Effector CD4-positive, alpha-beta T cell (primary cell): ENCODE measurements at regions not wholly inside any gene's neighbourhood (a gene's known extent, or its start where the extent isn't known, plus 50 kb on each side); places are given as distances from the start of the nearest gene placed in this dataset.

Experiments
- DNase-seq: peaks from one replicate; pipeline ENCODE4 v3.0.0-alpha.2; 2020

DNA sequence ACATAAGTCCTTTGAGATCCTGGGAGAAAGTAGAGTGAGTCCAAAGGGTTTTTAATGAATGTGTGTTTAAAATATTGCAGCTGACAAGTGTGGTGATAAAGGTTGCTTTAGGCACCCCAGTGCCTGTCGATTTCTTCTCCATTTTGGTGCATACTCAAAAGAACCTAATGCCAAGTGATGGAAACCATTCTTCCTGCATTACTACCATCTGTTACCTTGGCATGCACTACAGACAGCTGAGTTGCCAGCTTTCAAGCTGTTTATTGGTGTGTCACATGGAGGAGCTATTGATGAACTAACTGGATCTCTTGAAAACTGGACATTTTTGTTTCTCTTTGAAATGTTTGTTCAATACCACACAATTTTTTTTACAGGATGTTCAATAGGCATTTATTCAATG, 350.0 kb downstream of the AKAIN1 start:
- no peak for DNase-seq

DNA sequence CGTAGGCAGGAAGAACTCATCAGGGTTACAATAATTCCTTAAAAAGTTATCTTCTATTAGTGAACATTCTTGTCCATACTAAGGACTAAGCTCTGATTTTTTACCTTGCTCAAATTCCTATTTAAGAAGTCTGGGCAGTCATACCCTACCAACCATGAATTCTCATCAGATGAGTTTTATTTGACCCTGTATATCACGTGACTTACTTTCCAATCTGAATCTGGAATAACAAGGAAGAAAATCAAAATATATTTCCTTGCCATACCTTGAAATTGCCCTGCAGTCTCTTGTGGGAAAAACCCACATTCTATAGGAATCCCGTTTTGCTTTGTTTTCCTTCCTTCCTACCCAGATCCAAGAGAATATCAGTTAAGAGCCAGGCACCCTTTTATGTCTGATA, 352.7 kb downstream of the AKAIN1 start:
- no peak for DNase-seq

- DNase-seq: no peak
Observed at GRCh38 chr18:4843771-4844170, 353.3 kb downstream of the AKAIN1 start.

DNA sequence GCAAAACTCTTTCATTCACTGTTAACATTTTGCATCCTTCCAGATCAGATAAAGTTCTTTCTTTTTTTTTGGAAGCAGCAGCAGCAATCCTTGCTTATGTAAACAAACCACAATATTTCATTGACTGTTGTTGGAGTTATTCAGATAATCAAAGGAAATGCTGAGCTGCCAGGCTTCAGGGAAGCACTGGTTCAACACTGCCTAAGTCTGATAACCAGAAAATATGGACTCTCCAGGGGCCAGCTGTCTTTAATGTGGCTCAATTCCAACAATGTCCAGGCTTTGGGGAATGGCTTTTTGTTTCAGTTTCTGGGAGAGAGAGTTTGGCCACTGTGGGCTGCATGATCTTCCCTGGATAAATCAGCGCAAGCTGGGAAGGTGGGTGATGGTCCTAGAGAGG, 354.3 kb downstream of the AKAIN1 start:
- no peak for DNase-seq

GRCh38 chr18:4842287-4842686, 354.8 kb downstream of the AKAIN1 start:
- no peak for DNase-seq

DNA sequence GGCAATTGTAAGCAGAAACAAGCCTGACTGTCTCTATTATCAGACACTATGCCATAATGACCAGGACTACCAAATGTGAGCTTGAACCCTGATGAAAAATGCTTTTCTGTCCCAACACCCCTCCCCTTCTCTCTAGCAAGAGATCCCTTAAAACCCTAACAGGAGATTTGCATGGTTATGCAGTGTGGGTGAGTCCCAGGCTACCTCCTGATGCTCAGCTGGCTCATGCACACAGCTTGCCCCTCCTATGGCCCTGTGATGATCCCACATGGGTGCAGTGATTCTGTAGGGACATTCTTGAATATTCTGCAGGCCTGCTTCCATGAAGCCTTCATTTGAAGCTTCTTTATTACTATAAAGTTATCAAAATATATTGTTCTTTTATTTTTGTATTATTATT, 357.4 kb downstream of the AKAIN1 start:
- no peak for DNase-seq

- no peak for DNase-seq
Observed at GRCh38 chr18:4836141-4836540, 360.9 kb downstream of the AKAIN1 start.

- DNase-seq: no peak
Observed at GRCh38 chr18:4831791-4832375, 365.2 kb downstream of the AKAIN1 start.

DNA sequence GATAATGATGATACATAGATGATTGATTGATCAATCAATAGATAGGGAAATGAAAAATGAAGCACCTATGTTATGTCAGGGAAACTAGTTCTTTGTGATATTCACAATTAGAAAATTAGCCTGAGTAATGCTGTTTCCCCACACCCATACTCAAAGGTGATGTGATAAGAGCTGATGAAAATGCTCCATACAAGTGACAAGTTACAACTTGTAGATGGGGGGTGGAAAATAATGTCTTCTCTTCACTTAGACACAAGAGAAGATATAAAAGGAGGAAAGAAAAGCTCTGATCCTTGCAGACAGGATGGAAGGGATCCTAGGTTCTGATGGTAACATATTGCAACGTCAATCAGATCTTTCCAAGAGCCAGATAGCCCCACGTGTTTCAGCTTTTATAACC, 365.9 kb downstream of the AKAIN1 start:
- DNase-seq: no peak

DNA sequence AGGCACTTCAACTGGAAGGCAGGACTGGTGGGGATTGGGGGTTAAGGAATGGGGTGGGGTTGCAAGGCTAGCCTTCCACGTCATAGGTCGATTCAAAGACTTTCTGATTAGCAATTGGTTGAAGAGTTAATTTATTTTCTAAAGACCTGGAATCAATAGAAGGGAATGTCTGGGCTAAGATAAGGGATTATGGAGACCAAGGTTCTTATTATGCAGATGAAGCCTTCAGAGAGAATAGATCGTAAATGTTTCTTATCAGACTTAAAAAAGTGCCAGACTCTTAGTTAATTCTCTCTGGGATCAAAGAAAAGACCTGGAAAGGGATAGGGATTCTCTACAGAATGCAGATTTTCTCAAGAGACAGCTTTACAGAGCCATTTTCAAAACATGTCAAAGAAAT, 368.0 kb upstream of the DLGAP1 start:
- no peak for DNase-seq

GRCh38 chr18:4821801-4822200, 366.7 kb upstream of the DLGAP1 start:
- DNase-seq: no peak

- DNase-seq: no peak
Observed at GRCh38 chr18:4817665-4818064, 362.6 kb upstream of the DLGAP1 start.

GRCh38 chr18:4813708-4814107, 358.6 kb upstream of the DLGAP1 start:
- no peak for DNase-seq

- DNase-seq: no peak
Observed at GRCh38 chr18:4808891-4809290, 353.8 kb upstream of the DLGAP1 start.

- no peak for DNase-seq
Observed at GRCh38 chr18:4807604-4808293, 352.6 kb upstream of the DLGAP1 start.

DNA sequence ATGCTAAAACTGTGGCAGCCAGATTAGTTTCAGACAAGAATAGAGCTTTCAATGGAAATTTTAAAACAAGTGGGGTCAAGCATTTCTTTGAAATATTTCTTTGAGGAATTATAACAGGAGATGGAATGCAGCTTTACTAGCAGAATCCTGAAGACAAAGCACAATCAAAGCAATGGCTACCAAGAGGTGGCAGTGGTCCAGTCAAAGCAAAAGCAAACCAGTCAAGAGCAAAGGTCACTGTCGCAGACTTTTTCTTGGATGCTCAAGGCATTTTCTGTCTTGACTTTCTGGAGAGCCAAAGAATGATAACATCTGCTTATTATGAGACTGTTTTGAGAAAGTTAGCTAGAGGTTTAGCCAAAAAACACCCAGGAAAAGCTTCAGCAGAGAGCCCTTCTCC, 351.2 kb upstream of the DLGAP1 start:
- no peak for DNase-seq

DNA sequence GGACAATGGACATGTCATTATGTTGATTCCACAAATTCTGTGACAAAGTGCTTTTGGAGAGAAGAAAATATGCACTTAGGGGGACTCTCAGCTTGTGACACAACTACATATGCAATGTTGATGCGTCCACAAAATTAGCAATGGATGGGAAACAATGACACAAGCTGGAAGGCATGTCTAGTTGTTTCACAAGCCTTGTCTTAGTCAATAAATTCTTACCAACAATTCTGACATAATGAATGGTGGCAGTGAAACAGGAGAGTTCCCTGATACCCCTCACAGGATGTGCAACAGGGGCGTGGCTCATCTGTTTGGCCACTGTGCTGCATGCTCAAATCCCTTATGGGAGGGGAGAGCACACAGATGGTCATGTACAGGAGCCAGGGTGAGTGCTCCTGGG, 347.2 kb upstream of the DLGAP1 start:
- DNase-seq: no peak

DNA sequence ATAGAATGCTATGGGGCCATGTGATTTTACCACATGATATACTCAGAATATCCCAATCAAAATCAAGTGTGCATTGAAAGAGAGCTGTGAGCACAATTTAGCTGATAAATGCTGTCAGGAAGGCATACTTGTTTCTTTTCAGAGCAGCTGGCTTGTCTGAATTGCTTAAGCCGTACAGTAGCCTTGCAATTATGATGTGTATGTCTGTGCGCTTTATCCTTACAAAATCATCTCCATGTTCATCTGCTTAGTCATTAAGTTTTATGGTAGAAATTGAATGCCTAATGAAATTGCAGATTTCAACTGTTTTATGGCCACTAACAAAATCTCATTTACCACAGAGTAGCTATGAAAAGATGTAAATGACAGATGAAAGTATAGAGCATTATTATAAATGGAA, 346.0 kb upstream of the DLGAP1 start:
- DNase-seq: no peak

DNA sequence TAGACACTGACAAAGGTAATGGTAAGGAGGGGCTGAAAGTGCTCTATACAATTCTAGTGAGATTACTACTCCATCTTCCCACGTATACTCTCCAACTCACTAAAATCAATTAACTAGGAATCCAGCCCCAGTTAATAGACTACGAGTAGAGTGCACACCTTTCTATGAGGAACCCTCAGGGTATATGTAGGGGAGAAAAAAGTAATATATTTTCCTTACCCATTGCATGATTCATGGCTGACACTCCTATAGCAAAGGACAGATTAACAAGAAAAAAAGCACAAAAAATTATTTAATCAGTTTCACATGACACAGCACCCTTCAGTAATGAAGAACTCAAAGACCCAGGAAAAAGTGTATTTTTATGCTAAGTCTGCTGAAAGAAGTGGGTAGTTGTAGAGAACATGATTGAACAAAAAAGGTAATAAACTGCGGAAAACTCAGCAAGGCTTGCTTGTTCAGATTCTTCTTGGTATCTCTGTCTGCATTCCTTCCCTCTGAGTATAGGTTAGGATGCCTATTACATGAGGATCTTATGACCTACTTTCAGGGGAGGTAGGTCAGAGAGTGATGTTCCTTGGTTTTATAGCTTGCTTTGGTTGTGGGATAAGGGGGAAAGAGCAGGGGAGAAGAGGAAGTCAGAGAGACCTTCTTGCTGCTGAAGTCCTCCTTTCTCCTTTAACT, 342.0 kb upstream of the DLGAP1 start:
- DNase-seq: no peak

DNA sequence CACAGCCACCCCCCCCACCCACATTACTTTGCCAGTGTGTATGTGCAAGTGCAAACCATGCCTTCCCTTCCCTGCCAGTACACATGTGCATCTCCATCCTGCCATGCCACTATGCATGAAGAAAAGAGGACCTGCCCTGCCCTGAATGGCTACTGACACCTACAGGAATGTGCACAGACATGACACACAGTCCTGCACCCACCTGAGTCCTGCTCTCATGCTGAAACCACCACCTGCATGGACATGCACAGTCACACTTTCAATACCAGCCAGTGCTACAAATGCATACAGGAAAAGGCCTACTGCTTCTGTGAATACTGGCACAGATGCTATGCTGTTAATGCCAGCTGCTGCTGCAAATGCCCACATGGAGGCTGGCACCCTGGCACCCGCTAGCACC, 334.4 kb upstream of the DLGAP1 start:
- no peak for DNase-seq

DNA sequence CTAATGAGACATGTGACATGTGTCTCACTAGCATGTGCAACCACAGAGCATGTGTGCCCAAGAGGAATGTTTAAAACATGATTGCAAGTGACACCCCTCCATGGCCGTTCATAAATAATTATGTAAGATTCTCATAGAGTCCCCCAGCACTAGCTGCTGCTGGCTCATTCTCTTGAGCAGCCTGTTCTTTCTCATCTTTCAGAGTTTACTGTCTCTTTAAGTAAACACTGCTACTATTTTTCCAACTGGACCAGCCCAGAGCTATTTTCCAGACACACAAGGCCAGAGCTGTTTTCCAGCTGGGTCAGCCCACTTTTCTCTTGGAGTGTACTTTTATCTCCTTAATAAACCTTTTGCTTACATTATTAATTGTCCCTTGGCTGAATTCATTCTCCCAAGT, 326.8 kb upstream of the DLGAP1 start:
- no peak for DNase-seq

DNA sequence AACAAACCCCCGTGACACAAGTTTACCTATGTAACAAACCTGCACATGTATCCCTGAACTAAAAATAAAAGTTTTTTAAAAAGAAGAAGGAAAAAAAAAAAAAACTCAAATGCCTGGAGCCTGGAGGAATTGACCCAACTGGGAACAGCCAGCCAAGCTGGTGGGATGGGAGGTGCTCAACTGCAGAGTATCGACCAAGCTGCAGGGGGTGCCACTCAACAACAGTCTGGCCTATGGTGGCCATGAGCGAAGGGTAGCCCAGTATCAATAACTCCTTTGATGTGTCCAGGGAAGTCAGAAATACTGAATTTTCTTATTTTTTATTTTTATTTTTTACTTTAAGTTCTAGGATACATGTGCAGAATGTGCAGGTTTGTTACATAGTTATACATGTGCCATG, 310.3 kb upstream of the DLGAP1 start:
- no peak for DNase-seq

GRCh38 chr18:4762330-4762729, 307.2 kb upstream of the DLGAP1 start:
- no peak for DNase-seq

DNA sequence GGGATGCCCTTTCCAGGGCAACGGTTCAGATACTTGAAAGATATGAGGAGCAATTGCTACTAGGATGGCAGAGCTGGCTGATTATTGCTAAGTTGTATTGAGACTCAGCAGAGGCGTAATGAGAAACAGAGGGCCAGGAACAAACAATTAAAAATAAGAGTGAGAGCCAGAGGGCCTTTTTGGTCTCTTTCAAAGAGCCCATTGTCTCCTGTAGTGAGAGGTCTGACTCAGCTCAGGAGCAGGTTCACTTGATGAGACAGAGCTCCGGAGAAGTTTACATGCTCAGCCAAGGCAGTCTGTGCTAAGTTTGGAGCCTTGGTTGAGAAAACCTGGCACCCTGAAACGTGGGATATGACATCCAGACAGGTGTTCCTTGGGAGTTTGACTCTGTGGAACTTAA, 303.9 kb upstream of the DLGAP1 start:
- no peak for DNase-seq

GRCh38 chr18:4755848-4756247, 300.7 kb upstream of the DLGAP1 start:
- DNase-seq: no peak
